ENCODE measurements at regions not wholly inside any gene's neighbourhood (a gene's known extent, or its start where the extent isn't known, plus 50 kb on each side); places are given as distances from the start of the nearest gene placed in this dataset.
A peak's percentile ranks its signal among the peaks of the same experiment; 100 is the strongest.

DNA sequence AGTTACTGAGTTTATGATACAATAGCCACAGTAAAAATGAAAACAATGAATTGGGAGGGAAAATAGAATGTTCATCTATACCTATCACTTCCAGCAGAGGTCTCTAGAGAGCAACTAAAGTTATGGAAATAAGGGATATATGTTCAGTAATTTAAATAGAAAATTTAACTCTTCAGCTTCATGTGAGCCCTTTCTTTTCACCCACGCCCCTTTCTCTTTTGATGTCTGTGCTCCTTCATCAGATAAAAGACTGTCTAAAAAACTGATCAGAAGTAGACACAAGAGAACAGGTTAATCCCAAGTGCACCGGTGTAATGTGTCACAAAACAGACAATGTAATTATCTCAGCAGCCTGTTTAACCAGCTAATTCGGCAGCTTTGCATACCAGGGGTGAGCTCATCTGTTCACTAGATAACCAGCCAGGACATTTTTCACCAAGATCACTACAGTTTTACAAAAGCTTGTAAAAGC, 238.5 kb upstream of the ERBB4 start:
- Histone ChIP-seq H3K4me1 (no peaks in the 10 kb centered on the region), H3K27me3 (no peaks in the 10 kb centered on the region), H3K27ac (no peak overlapping the region), H3K36me3 (no peaks in the 10 kb centered on the region), H3K9me3 (no peaks in the 10 kb centered on the region), H3K4me3 (no peak overlapping the region)
- DNase-seq (peak in 2 of 4 donors; percentile 10 to 28), ATAC-seq (peak; percentile 69)
- intact Hi-C loops (cut with DNase I): loop anchor here in 1 of 2 donors (10.0 kb wide), 1 partner anchor 378 kb away; the partner anchor contains the start of gene IKZF2
- TF ChIP-seq, protein P1, sequence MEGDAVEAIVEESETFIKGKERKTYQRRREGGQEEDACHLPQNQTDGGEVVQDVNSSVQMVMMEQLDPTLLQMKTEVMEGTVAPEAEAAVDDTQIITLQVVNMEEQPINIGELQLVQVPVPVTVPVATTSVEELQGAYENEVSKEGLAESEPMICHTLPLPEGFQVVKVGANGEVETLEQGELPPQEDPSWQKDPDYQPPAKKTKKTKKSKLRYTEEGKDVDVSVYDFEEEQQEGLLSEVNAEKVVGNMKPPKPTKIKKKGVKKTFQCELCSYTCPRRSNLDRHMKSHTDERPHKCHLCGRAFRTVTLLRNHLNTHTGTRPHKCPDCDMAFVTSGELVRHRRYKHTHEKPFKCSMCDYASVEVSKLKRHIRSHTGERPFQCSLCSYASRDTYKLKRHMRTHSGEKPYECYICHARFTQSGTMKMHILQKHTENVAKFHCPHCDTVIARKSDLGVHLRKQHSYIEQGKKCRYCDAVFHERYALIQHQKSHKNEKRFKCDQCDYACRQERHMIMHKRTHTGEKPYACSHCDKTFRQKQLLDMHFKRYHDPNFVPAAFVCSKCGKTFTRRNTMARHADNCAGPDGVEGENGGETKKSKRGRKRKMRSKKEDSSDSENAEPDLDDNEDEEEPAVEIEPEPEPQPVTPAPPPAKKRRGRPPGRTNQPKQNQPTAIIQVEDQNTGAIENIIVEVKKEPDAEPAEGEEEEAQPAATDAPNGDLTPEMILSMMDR (IDR thresholded peaks at IDR 0.05): peak; percentile 41 to 46

DNA sequence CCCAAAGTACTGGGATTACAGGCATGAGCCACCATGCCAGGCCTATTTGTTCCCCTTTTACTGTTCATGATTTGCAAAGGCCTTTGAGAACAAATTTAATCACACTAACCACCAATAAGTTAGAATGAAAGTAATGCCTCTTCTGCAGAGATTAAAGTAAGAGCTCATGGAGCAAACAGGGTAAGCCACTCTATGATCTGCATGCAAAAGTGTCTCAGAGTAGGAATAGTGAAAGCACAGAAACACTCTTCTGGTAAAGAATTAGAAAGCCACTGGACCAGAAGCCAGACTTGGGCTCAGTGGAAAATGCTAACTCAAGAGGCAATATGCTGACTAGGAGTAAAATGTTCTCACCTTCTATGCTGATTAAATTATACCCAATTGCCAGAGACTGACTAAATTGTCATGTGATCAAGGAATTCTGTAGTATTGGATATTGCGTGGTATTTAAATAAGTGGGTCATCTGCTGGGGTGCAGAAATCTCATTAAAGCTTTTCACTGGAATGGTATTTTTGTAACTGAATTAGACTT, 235.3 kb upstream of the ERBB4 start:
- TF ChIP-seq, protein P1 (IDR thresholded peaks at IDR 0.05): no peak
- intact Hi-C loops (cut with DNase I): loop anchor here in 1 of 2 donors (10.0 kb wide), 1 partner anchor 381 kb away; the partner anchor contains the start of gene IKZF2
- Histone ChIP-seq H3K4me1 (no peaks in the 10 kb centered on the region), H3K4me3 (no peak overlapping the region), H3K9me3 (no peaks in the 10 kb centered on the region), H3K27ac (no peak overlapping the region), H3K36me3 (no peaks in the 10 kb centered on the region), H3K27me3 (no peaks in the 10 kb centered on the region)
- ATAC-seq: no peak
- no peak for DNase-seq

DNA sequence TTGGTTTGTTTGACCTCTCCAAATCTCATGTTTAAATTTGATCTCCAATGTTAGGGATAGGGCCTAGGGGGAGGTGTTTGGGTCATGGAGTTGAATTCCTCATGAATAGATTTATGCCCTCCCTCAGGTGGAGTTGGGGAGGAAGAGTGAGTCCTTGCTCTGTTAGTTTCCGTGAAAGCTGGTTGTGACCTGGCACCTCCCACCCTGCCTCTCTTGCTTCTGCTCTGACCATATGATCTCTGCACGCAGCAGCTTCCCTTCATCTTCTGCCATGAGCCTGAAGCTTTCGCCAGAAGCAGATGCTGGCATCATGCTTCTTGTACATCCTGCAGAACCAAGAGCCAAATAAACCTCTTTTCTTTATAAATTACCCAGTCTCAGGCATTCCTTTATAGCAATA, 231.6 kb upstream of the ERBB4 start:
- Histone ChIP-seq H3K9me3 (no peaks in the 10 kb centered on the region), H3K4me1 (no peaks in the 10 kb centered on the region), H3K27me3 (no peaks in the 10 kb centered on the region), H3K36me3 (no peaks in the 10 kb centered on the region), H3K4me3 (no peak overlapping the region), H3K27ac (no peak overlapping the region)
- intact Hi-C loops (cut with DNase I): loop anchor here in 1 of 2 donors (10.0 kb wide), 1 partner anchor 385 kb away; the partner anchor contains the start of gene IKZF2
- ATAC-seq: no peak
- no peak for DNase-seq
- TF ChIP-seq, protein P1 (IDR thresholded peaks at IDR 0.05): no peak

DNA sequence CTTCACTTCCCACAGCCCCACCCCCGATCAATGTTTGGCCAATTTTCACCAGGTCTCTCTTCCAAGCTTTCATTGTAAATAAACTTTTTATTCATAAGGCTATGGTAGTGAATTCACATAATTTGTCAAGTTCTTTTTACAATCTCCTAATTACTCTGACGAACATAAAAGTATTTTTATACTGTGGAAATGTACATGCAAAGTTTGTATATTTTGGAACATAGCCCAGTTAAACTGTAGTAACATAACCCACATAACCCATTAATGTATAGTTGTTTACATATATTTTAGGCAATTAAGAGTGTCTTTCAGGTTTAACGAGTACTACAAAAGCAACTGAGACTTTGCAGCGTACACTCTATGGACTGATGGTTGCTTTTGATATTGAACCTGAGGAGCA, 228.3 kb upstream of the ERBB4 start:
- TF ChIP-seq, protein P1 (IDR thresholded peaks at IDR 0.05): no peak
- Histone ChIP-seq H3K4me3 (no peak overlapping the region), H3K27me3 (no peaks in the 10 kb centered on the region), H3K36me3 (no peaks in the 10 kb centered on the region), H3K27ac (no peak overlapping the region), H3K9me3 (no peaks in the 10 kb centered on the region), H3K4me1 (no peaks in the 10 kb centered on the region)
- ATAC-seq: no peak
- intact Hi-C loops (cut with DNase I): no loop called here
- no peak for DNase-seq

DNA sequence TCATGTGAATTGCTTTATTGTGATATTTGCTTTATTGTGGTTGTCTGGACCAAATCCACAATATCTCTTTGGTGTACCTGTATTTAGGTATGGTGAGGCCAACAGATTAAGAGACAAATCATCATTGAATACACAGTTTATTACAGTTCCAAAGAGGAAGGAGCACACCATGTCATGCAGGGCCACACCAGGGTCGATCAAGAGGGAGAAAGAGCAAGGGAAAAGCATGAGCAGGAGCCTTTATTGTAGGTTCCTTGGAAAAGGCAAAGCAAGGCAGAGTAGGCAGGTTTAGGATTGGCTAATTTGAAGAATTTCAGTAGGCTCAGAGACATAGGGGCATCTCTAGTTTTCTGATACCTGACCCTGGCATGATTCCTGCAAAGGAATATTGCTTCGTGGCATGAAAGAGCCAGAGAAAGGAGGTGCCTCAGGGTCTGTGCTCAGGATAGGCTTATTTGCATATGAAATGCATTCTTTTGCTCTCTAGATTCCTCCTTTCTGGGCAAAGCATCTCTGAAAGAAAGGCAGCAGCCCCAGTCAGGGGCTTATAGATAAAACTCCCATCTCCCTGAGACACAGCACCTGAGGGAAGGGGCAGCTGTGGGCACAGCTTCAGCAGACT, 214.2 kb upstream of the ERBB4 start:
- ATAC-seq (no peak), DNase-seq (no peak)
- Histone ChIP-seq H3K4me1 (no peaks in the 10 kb centered on the region), H3K27ac (no peak overlapping the region), H3K9me3 (peaks cover 0 to 35% of the 10 kb centered on the region in 2 donors), H3K4me3 (no peak overlapping the region), H3K27me3 (no peaks in the 10 kb centered on the region), H3K36me3 (no peaks in the 10 kb centered on the region)
- TF ChIP-seq, protein P1 (IDR thresholded peaks at IDR 0.05): no peak
- intact Hi-C loops (cut with DNase I): no loop called here
